GM21515 (cell line): ENCODE measurements at regions not wholly inside any gene's neighbourhood (a gene's known extent, or its start where the extent isn't known, plus 50 kb on each side); places are given as distances from the start of the nearest gene placed in this dataset.
"Not testable (repeated sequence)": the region's sequence is repeated elsewhere in the genome, so short reads cannot be mapped to it uniquely, and the experiment has no call there.

Source experiments
- ATAC-seq: cut with Tn5 transposase; IDR thresholded peaks from one replicate; pipeline ENCODE4 v1.9.1; 2021; ENCODE audit not compliant: unreplicated experiment

- not testable (repeated sequence) for ATAC-seq
Measured at GRCh38 chr15:22665059-22665702, 121.3 kb upstream of the NIPA1 start.

- ATAC-seq, result not testable (repeated sequence)
Measured at GRCh38 chr15:22665711-22666110, 120.7 kb upstream of the NIPA1 start.

DNA sequence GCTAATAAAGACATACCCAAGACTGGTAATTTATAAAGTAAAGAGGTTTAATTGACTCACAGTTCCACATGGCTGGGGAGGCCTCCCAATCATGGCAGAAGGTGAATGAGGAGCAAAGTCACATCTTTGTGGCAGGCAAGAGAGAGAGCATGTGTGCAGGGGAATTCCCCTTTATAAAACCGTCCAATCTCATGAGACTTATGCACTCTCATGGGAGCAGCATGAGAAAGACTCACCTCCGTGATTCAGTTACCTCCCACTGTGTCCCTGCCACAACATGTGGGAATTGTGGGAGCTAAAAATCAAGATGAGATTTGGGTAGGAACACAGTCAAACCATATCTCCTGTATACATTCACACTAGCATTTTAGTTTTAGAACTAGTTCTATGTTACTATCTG, 101.7 kb upstream of the NIPA1 start:
- ATAC-seq, result not testable (repeated sequence)

GRCh38 chr15:22699881-22700280, 86.6 kb upstream of the NIPA1 start:
- not testable (repeated sequence) for ATAC-seq

- ATAC-seq, result not testable (repeated sequence)
Measured at GRCh38 chr15:22710831-22711341, 75.6 kb upstream of the NIPA1 start.

- ATAC-seq, result not testable (repeated sequence)
Measured at GRCh38 chr15:22713933-22714332, 72.5 kb upstream of the NIPA1 start.

GRCh38 chr15:22714358-22715132, 71.9 kb upstream of the NIPA1 start:
- ATAC-seq, result not testable (repeated sequence)

- ATAC-seq, result not testable (repeated sequence)
Measured at GRCh38 chr15:22715133-22715845, 71.2 kb upstream of the NIPA1 start.

GRCh38 chr15:22719980-22720379, 66.5 kb upstream of the NIPA1 start:
- ATAC-seq, result not testable (repeated sequence)

- ATAC-seq, result not testable (repeated sequence)
Measured at GRCh38 chr15:22726104-22726503, 60.3 kb upstream of the NIPA1 start.

GRCh38 chr15:22735067-22735466, 51.4 kb upstream of the NIPA1 start:
- not testable (repeated sequence) for ATAC-seq

DNA sequence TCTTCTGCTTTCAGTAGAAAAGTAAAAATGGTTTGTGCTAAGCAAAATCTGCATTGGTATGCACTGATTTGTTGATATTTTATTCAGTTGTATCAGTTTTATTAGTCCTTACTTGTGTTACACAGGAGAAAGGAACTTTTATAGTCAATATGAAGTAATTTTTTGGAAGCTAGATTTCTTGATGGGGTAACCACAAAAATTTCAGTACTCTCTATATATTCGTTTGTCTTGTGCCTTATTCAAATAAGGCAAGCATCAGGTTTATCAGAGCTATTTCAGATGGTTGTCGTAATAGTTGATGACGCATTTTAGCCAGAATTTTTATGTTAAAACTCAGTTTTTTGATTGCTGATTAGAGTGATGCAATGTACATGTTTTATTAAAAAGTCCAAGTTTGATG, 50.7 kb upstream of the NIPA1 start:
- ATAC-seq, result no peak

- ATAC-seq, result not testable (repeated sequence)
Measured at GRCh38 chr15:22736200-22736599, 50.2 kb upstream of the NIPA1 start.
